GM21619 (cell line): ENCODE measurements at regions not wholly inside any gene's neighbourhood (a gene's known extent, or its start where the extent isn't known, plus 50 kb on each side); places are given as distances from the start of the nearest gene placed in this dataset.

ENCODE experiments used
- ATAC-seq: cut with Tn5 transposase; IDR thresholded peaks from one replicate; pipeline ENCODE4 v1.9.1; 2021; ENCODE audit not compliant: unreplicated experiment

DNA sequence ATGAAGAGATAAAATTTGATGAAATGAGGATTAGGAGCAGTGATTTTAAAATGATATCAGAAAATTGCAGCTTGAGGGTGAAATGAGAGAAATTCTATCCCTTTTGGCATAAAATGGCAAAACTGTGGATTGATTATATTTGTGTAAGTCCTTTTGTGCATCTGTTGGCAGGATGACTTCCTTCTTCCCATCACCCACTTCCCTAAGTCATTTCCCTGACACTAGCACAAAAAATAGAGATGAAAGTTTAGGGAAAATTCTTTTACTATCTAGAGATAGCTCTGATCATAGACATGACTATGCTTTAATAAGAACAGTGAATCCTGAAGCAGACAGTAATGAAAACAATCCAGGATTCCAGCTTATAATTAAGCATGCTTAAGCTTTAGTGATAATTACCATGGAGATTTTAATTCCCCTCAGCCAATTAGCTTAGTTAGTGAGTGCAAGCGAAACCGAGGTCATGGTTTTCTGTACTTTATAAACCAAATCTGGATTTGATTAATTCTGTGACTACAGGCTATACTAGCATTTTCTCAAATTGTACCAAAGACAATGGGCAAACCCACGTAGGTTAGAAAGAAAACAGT is 163.6 kb upstream of the TARS1 start:
- ATAC-seq, result no peak

DNA sequence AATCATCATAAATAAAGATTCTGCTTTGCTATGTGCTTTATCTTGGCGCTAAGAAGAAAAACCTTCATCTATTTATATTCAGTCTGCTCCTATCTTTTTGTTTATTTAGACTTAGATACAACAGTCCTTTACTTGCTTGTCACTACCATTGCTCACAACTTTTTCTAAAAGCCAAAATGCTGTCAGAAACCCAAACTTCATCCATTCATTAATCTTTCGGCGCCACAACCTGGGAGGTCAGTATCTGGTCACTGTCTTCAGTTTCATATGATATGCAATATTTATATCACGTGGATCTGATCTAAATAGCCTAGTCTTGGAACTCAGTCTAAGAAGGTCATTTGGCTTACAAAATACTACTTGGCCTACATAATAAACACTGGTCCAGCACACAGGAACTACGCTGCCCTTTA is 159.3 kb upstream of the TARS1 start:
- no peak for ATAC-seq

DNA sequence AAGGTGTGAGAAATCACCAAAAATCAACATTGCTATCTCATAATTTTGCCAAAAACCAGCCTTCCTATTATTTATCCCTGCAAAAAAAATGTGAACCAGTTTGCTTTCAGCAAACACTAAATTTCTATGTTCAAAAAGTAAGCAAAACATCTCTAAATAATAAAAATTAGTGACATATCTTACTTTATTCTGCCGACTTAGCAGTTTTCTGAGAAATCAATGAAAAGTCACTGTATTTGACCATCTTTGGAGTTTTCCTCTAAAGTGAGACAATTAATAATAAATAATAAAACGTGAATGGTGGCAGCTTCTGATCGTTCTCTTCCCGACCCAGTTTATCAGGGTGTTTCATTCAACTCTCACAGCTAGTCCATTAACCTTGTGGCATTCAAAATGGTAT is 158.6 kb upstream of the TARS1 start:
- no peak for ATAC-seq

DNA sequence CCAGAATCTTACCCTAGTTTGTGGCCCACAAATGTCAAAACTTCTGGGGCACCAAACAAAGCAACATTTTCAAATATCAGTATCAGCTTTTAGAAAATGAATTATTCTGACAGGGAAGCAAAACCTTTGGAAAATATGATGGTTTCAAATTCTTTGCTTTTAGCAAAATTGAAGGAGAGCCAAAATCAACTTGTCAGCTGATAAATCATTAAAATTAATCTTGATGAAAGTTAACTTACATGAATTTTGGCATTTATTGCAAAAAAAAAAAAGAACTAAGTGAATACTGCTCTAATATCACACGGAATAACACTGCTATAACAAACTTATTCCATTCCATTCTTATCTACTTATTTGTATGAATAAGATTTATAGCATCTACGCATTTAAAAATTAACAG is 158.1 kb upstream of the TARS1 start:
- no peak for ATAC-seq

DNA sequence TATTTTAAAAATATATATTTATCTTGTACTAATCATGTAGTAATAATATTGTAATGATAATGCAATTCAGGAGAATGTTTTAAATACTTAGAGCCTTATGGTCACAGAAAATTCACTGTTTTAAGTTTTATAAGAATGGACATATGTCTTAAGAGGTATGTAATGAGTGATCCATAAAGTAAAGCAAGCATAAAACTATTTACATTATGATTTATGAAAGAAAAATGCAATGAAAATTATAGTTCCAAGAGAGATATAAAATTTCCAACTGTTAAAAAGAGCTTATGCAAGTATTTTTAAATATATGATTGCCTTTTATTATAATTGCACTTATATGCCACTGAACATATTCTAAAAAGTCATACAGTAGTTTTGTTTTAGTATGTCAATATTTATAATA is 157.5 kb upstream of the TARS1 start:
- ATAC-seq, result no peak

DNA sequence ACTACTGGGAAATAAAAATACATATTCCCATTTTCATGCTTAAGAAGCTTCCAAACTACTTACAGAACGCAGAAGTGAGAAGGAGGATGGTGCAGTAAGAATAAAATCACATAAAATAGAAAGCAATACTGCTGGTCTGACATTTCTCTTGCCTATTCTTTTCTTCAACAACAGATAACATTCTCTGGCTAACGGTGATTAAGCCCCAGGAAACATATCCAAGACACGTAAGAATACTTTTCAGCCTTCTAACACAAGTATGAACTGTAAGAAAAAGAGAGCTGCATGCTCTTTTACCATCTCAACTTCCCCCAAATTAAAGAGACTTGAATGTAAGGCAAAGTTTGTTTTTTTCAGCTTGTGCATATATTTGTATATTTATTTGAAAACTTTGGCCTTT is 156.1 kb upstream of the TARS1 start:
- ATAC-seq, result no peak

DNA sequence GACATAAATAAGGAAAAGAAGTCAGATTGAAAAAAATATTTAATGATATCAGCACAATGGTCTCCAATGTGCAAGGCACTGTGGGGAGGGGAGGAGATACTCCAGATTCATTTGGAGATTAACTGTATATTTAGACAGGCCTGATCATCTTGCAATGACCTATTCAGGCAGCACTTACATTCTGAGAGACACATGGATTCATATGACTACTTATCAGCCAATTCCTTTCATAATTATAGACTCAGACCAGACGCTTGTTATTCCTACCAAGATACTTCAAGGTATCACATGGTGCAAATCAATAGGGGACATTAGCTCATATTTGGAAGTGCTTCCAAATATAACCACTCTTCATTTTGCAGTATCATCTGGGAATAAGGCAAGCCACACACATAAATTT is 153.5 kb upstream of the TARS1 start:
- no peak for ATAC-seq

DNA sequence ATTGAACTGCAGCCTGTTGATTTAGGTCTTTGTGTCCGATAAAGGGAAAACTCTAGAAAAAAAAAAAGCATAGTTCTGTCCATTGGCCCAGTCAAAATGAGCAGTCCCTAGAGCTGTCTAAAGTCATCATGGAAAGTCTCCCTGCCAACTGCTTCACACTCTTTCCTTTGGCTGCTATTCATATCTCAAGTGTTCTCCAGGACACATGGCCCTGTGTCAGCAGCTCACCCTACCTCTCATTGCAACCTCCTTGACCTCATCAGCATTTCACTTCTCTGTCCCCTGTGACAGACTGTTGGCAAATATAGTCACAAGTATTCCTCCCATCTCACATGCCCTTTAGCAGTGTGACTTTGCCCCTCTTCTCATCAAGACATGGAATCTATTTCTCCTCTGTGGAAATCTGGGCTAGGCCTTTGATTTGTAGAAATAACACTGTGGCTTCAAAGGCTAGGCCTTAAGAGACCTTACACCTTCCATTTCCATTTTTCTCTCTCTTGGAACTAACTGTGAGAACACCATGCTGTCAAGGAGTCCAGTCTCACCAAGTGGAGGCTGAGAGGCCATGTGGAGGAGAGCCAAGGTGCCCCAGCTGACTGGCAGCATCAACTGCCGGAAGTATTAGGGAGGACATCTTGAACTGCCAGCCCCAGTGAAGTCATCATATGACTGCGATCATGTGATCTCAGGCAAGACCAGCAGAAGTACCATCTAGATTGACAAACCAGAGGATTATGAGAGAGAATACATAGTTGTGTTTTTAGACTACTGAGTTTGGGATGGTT is 149.4 kb upstream of the TARS1 start:
- ATAC-seq, result no peak

DNA sequence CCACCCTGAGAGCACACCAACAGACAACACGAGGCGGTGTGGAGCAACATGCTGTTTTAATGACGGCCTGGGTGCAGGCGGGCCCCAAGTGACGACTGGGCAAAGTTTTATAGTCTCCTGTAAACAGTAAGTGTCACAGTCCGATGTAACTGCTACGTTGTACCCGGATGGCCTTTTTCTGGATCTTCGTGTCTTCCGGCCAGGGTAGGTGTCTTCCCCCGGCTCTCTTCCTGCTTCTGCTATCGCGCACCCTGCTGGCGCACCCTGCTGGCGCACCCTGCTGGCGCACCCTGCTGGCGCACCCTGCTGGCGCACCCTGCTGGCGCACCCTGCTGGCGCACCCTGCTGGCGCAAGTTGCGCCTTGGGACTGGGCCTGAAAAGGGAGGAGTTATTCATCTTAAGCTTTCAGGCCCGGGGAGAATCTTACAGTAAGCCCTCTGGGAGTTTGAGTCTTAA is 143.0 kb upstream of the TARS1 start:
- no peak for ATAC-seq

DNA sequence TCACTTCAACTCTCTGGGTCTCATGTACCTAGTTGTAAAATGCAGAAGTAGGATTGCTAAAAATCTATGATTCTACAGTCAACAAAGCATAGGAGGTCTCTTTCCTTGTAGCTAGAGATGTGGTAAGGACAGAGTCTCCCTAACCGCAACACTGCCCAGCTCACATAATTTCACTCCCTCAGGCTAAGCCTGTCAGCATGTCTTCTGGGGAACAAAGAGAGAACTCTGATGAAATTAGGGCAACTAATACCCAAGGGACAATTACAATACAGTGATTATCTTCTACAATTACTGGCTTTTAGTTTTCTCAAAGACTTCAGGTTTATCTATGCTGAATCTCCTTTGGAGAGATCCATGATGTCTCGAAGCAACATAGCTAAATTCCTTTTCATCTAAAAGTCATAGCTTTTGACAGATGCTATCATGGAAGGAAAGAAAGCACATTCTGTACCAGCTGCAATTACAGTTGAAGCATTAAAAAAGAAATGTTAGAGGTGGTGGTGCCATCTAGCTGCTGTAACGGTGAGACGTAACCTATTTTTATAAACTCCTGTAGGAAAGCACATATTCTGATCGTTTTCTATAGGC is 141.1 kb upstream of the TARS1 start:
- ATAC-seq, result peak; percentile 38

DNA sequence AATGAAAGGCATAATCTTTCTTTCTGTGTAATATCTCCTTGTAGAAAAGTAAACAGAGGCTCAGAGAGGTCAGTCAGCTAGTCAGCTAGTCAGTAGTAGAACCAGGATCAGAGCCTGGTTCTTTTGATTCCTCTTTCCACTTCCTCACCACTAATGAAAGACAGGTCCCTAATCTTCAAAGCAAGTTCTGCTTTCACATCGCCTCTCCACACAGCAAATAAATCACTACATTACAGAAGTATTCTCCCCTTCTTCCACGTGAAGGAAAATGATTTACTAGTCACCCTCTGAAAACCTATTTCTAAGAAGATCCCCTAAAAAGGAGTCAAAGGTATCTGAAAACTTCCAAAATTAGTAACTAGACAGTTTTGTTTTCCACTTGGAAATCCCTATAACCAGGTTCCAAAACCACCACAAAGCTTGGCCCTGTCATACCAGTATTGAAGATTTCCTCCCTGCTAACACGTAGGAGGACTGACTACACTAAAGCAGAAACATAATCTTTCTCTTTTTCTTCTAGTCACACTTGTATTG is 140.5 kb upstream of the TARS1 start:
- ATAC-seq, result peak; percentile 72

DNA sequence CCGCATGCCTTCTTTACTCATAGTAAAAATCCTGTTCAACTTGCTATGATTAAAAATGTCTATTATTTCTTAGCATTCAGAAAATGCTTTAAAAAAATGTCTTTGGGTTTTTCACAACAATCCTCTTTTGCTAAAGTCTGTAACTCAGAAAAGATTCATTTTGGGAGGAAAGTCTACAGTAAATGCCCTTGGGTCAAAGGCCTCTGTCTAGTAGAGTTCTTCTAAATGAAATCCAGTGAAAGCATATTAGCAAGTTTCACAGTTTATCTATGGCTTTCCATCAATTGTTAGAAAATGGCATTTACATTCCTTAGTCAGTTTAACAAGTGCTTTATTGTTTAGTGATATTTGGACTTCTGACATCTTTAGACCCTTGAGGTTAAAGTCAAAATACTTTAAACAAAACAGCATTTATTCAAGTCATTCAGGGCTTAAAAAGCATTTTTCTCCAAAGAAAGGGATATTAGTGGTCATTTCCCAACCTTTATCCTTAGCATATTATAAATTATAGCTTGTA is 137.1 kb upstream of the TARS1 start:
- no peak for ATAC-seq

DNA sequence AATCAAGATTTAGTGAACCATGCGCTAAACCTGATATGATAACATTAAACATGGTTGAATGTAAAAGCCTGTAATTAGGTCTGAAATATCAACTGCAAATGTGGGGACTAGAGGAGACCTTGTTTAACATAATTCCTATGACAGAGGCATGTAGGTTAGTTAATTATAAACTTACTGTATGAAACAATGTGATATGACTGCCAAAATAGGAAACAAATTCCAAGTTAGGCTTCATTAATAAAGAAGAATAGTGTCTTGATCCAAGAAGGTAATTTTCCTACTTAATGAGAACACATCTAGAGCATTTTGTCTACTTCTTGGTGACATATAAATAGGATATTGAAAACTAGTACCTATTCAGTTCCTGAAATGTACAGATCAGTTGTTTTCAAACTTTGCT is 136.2 kb upstream of the TARS1 start:
- ATAC-seq, result no peak

DNA sequence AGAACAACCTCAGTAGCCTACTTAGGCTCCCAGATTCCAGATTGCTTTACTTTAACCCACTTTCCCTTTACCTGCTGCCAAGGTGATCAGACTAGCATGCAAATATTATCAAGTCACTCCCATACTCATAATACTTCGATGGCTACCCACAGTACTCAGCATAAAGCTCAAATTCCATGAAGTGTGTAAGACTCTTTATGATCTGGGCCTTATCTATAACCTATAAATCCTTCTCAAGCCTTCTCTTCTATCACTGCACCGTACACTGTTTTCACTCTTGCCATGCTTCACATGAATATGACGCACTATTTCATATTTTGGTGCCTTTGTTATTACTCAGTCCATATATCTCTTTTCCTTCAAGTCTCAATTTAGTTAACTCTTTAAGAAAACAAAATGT is 135.2 kb upstream of the TARS1 start:
- no peak for ATAC-seq

DNA sequence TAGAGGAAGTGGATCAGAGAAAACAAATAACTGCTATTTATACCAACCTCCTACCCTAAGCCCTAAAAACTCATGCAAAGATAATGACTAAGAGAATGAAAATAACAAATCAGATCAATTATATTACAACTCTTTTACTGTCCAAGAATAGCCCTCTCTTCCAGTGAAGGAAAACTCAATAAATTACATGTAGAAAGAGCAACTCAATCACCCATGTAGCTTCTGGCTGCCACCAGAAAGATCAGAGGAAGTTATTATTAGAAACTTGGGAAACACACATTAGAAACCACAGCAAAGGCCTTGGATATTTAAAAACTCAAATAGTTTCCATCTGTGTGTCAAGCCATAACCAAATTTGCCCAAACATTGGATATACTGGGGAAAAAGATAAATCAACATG is 134.0 kb upstream of the TARS1 start:
- ATAC-seq, result no peak

DNA sequence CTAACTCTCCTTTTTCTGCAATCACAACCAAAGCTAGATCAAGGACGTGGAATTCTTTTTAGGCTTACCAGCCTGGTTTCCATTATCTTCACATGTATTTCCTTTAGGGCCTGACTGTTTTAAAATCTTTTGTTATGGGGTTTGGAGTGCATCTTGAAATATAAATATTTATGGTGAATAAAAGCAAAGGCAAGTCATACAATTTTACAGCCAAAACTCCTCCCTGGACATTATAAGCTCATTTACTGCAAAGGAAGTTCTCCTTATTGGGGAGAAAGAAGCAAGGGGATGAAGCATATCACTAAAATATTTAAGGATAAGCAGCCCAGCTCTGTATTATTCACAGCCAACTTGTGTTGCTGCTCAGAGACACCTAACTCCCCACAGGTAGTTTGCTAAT is 132.2 kb upstream of the TARS1 start:
- no peak for ATAC-seq

DNA sequence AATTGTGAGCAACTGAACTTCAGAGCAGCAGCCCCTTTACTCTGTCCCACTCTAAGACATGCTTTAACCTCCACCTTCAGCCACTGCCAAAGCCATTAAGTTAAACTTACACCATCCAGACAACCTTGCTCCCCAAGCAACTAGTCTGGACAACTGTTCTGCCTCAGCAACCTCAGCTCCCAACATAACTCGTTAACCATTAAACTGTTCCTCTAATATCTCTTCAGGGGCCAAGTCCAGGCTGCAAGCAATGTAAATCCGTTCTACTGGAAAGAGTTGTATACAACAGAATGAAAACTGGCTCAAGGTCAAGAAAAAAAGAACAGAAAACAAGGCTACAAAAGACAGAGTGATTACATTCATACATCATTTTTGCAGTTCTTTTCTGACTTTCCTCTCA is 131.7 kb upstream of the TARS1 start:
- no peak for ATAC-seq

DNA sequence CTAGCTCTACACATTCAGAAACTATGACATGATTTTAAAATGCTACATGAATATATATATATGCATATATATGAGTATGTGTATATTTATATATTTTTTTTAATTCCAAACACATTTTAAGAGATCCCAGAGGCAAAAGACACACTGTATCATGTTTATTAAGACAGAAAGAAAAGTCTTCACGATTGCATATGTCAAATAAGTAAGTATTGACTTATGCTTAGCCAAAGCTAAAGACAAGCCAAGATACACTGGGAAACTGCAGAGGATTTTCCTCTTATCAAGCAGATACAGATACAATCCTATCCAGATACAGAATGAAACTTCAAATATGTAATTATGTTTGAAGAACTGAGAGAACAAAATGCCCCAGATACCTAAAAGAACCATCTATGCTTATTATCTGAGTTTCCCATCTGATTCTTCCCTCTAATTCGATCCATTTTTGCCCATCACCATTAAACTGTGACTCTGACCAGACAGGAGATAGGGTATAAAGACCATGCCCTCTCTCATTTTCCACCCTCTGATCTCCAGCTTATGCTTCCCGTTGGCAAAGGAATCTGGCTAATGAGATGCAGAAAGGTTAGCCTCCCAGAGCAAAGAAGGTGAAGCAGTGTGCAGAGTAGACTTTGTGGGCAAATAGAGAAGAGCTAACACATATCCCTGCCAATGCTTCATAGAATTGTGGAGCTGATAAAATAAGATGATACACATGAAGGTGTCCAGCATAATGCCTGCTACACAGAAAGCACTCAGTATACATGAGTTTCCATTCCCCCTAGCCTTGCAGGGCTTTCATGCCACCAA is 131.0 kb upstream of the TARS1 start:
- ATAC-seq, result no peak

DNA sequence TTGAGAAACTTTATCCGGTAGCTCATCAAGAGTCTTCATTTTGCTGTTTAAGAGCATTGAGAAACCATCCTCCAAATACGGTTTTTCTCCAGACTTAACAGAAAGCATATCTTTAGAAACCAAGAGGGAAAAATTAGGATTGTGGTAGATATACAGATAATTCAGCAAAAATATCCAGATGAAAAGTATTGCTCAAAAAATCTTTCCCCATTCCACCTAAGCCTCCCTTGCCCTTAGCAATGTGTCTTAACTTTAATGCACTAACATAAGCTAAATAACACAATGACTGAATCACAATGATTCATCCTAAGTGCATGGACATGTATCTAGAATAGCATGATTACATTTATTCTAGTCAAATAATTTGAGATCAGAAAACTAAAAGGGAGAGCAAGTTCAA is 130.3 kb upstream of the TARS1 start:
- no peak for ATAC-seq

DNA sequence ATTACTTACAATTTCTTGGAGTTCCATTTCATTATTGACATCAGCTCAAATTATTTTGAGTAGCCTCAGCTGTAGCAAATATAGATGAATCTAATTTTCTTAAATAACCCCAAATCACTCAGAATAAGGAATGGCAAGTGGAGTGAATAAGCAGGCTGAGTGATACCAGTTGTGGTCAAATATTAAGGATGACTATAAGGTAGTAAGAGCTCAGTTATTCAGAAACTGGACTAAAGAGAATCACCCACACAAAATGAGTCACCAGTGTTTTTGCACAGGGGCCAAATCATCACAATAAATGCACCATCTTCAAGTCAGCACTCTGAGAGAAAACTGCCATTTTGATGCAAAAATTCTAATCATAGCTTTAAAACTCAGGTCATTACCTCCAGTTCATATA is 128.9 kb upstream of the TARS1 start:
- ATAC-seq, result no peak
